Naive thymus-derived CD4-positive, alpha-beta T cell (primary cell): ENCODE measurements at regions not wholly inside any gene's neighbourhood (a gene's known extent, or its start where the extent isn't known, plus 50 kb on each side); places are given as distances from the start of the nearest gene placed in this dataset.
"Not testable (repeated sequence)": the region's sequence is repeated elsewhere in the genome, so short reads cannot be mapped to it uniquely, and the experiment has no call there.

Experiments
- ATAC-seq: fragments of 150-1000 bp; cut with Tn5 transposase; 2 replicates; pipeline ENCODE4 v1.10.0; 2021; ENCODE audit warnings: mild to moderate bottlenecking, moderate library complexity
- CTCF ChIA-PET: fragments of 350-600 bp; sonication (Branson Sonifier 250); formaldehyde crosslinking; loops from one replicate; lab custom pipeline; 2021; ENCODE audit warnings: antibody characterized with exemption; lab: Charles Lee
- POLR2A ChIA-PET: fragments of 350-600 bp; sonication (Branson Sonifier 250); formaldehyde crosslinking; loops from one replicate; lab custom pipeline; 2021; ENCODE audit warnings: antibody characterized with exemption, inconsistent platforms; lab: Charles Lee
- DNase-seq, 9 donors: peaks; one replicate each; pipeline versions ENCODE4 v3.0.0 to v3.0.0-alpha.2; 2020 to 2022; ENCODE audit warnings: mixed read lengths in 1 of 9
- H3K27ac ChIP-seq: one replicate; pipeline ENCODE4 v1.7.0; 2013; ENCODE audit warnings: mild to moderate bottlenecking, low read depth, low read length, moderate library complexity
- H3K27me3 ChIP-seq, 2 donors: one replicate each; pipeline ENCODE4 v1.7.0; 2013; ENCODE audit warnings: low read length in 2 of 2, mild to moderate bottlenecking in 2 of 2, moderate library complexity in 2 of 2; ENCODE audit not compliant: control insufficient read depth in 2 of 2, insufficient read depth in 2 of 2
- H3K36me3 ChIP-seq, 3 experiments: 1 replicate in 2 of 3; 2 replicates in 1 of 3; pipeline ENCODE4 v1.7.0; 2013; ENCODE audit warnings: low read length in 3 of 3, mild to moderate bottlenecking in 3 of 3, moderate library complexity in 1 of 3; ENCODE audit not compliant: insufficient read depth in 3 of 3, control insufficient read depth in 2 of 3
- H3K4me1 ChIP-seq, 2 donors: one replicate each; pipeline ENCODE4 v1.7.0; 2013; ENCODE audit warnings: low read length in 2 of 2, mild to moderate bottlenecking in 2 of 2, moderate library complexity in 1 of 2; ENCODE audit not compliant: control insufficient read depth in 2 of 2, insufficient read depth in 2 of 2
- H3K4me3 ChIP-seq: 2 replicates; pipeline ENCODE4 v1.7.0; 2013; ENCODE audit warnings: mild to moderate bottlenecking, low read length
- H3K9me3 ChIP-seq, 3 experiments: 1 replicate in 2 of 3; 2 replicates in 1 of 3; pipeline ENCODE4 v1.7.0; 2013; ENCODE audit warnings: low read length in 3 of 3; ENCODE audit not compliant: control insufficient read depth in 2 of 3
- H3K27ac Mint-ChIP-seq, 9 donors: one replicate each; pipeline ENCODE4 v1.8.0; 2020 to 2022; ENCODE audit warnings: mixed read lengths in 9 of 9, mild to moderate bottlenecking in 8 of 9, moderate library complexity in 5 of 9, inconsistent platforms in 2 of 9
- H3K27me3 Mint-ChIP-seq, 5 donors: one replicate each; pipeline ENCODE4 v1.8.0; 2021 to 2022; ENCODE audit warnings: mixed read lengths in 5 of 5, mild to moderate bottlenecking in 1 of 5
- H3K36me3 Mint-ChIP-seq, 5 donors: one replicate each; pipeline ENCODE4 v1.8.0; 2020 to 2022; ENCODE audit warnings: mixed read lengths in 5 of 5, mild to moderate bottlenecking in 3 of 5, inconsistent platforms in 1 of 5
- H3K4me1 Mint-ChIP-seq, 7 donors: one replicate each; pipeline ENCODE4 v1.8.0; 2020 to 2022; ENCODE audit warnings: mixed read lengths in 7 of 7, mild to moderate bottlenecking in 3 of 7, inconsistent platforms in 1 of 7
- H3K4me3 Mint-ChIP-seq, 10 donors: one replicate each; pipeline ENCODE4 v1.8.0; 2020 to 2022; ENCODE audit warnings: mild to moderate bottlenecking in 10 of 10, mixed read lengths in 10 of 10, moderate library complexity in 6 of 10, inconsistent platforms in 2 of 10
- H3K9me3 Mint-ChIP-seq, 11 donors: one replicate each; pipeline ENCODE4 v1.8.0; 2020 to 2022; ENCODE audit warnings: mixed read lengths in 11 of 11, mild to moderate bottlenecking in 4 of 11, inconsistent platforms in 1 of 11, moderate library complexity in 1 of 11
- intact Hi-C, 2 donors: fragments of 100-400 bp; cut with micrococcal nuclease; formaldehyde crosslinking; loops; one replicate each; pipeline ENCODE4 v1.15.1; 2023

DNA sequence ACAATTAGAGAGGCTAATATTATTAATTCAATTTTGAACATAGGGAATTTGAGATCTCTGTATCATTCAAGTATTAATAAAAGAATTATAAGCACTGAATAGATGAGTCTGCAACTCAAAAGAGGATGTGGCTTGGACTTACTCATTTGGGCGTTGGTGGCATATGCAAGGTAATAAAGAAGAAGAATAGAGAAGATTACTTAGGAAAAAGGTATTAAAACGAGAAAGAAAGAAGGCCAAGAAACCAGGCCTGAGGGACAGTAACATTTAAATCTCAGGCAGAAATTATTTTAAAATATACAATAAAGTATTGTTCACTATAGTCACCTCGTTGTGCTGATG lies 383.0 kb upstream of the INTU start:
- Histone ChIP-seq H3K36me3 (no peaks in the 10 kb centered on the region), H3K4me3 (no peak overlapping the region), H3K27me3 (no peaks in the 10 kb centered on the region), H3K27ac (no peak overlapping the region), H3K4me1 (no peaks in the 10 kb centered on the region), H3K9me3 (no peaks in the 10 kb centered on the region)
- DNase-seq (no peak), ATAC-seq (no peak)
- Mint-ChIP-seq H3K27me3 (no peaks in the 10 kb centered on the region), H3K4me1 (peaks cover 0 to 3% (median 0%) of the 10 kb centered on the region in 7 donors), H3K36me3 (no peaks in the 10 kb centered on the region), H3K9me3 (peaks cover 0 to 16% (median 7%) of the 10 kb centered on the region in 11 donors), H3K27ac (no peak overlapping the region), H3K4me3 (no peak overlapping the region)
- intact Hi-C loops = no loop called here
- ChIA-PET CTCF (no interaction called here), POLR2A (interaction anchor here (0.5 kb wide), 1 partner anchor 1116 kb away, joined by 3 read pairs; no protein-coding TSS in a partner anchor)

DNA sequence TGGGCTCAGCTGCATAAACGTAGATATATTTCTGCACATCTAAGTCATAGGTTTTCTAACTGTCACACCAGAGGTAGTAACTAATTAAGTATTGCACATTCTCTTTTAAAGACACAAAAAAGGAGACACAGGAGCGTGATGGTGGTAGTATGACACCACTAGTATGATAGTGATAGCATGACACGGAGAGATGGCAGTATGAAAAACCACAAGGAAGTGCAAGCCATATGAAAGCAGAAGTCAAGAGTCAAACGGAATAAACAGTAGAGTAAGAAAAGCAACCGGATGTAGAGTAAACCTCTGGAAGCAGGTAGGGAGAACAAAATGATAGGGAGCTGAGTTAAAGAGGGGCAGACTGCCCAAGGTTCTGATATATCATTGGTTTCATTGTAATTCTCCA lies 382.2 kb upstream of the INTU start:
- intact Hi-C loops = no loop called here

DNA sequence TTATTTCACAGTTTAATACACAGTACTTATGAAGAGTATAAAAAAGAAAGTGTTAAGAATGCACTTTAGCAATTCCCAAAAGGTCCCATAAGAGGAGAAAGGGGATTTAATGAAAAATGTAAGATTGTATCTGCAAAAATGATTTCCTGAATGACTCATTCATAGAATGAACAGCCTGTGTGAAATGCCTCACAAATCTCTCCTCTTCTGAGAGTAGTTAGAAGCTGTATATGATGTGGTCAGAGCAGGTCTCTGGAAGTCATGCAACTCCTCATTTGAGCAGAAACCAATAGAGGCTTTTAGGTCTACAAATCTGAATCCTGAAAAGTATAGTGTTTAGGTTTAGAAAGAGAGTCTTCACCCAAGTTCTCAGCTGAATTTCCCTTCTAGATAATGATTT lies 381.3 kb upstream of the INTU start:
- no peak overlapping the region for H3K4me3 ChIP-seq
- no peak for ATAC-seq
- ChIA-PET POLR2A (no interaction called here), CTCF (no interaction called here)
- no peak overlapping the region for H3K4me3 Mint-ChIP-seq
- H3K36me3 Mint-ChIP-seq = no peaks in the 10 kb centered on the region
- H3K4me1 Mint-ChIP-seq = peaks cover 0 to 3% (median 0%) of the 10 kb centered on the region in 7 donors
- H3K36me3 ChIP-seq = no peaks in the 10 kb centered on the region
- H3K27me3 ChIP-seq = no peaks in the 10 kb centered on the region
- H3K4me1 ChIP-seq = no peaks in the 10 kb centered on the region
- H3K27me3 Mint-ChIP-seq = no peaks in the 10 kb centered on the region
- DNase-seq = no peak
- no peak overlapping the region for H3K27ac Mint-ChIP-seq
- H3K27ac ChIP-seq = no peak overlapping the region
- intact Hi-C loops = no loop called here
- H3K9me3 Mint-ChIP-seq = peaks cover 0 to 13% (median 9%) of the 10 kb centered on the region in 11 donors
- H3K9me3 ChIP-seq = no peaks in the 10 kb centered on the region

More for the DNA sequence above, 382.2 kb upstream of the INTU start:
- Histone ChIP-seq H3K4me3 (no peak overlapping the region), H3K27me3 (no peaks in the 10 kb centered on the region), H3K4me1 (no peaks in the 10 kb centered on the region), H3K27ac (no peak overlapping the region), H3K9me3 (no peaks in the 10 kb centered on the region), H3K36me3 (no peaks in the 10 kb centered on the region)
- ChIA-PET POLR2A (no interaction called here), CTCF (no interaction called here)
- Mint-ChIP-seq H3K27ac (no peak overlapping the region), H3K4me1 (peaks cover 0 to 3% (median 0%) of the 10 kb centered on the region in 7 donors), H3K27me3 (no peaks in the 10 kb centered on the region), H3K36me3 (no peaks in the 10 kb centered on the region), H3K4me3 (no peak overlapping the region), H3K9me3 (peaks cover 0 to 16% (median 7%) of the 10 kb centered on the region in 11 donors)
- no peak for ATAC-seq
- no peak for DNase-seq

DNA sequence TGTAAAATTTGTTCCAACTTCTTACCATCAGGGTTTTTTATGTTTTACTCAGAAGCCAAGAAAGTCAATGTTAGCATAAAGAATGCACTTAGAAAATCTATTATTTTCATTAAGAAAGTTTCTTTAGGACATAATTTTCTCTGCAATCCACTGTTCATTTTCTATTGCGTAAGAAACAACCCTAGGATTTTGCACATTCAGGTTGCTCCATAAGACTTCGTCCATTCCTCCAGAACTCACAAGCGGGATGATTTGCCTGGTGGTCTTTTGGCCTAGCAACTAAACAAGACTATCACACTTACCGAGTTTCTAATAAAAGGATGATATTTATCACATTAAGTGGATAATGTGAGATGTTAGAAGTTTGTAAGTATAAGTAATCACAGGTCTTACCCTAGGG lies 376.3 kb upstream of the INTU start:
- H3K4me1 Mint-ChIP-seq = no peaks in the 10 kb centered on the region
- H3K4me1 ChIP-seq = no peaks in the 10 kb centered on the region
- ChIA-PET CTCF (no interaction called here), POLR2A (no interaction called here)
- H3K27me3 ChIP-seq = no peaks in the 10 kb centered on the region
- H3K9me3 Mint-ChIP-seq = peaks cover 0 to 15% (median 3%) of the 10 kb centered on the region in 11 donors
- H3K27ac Mint-ChIP-seq = no peak overlapping the region
- H3K36me3 ChIP-seq = no peaks in the 10 kb centered on the region
- no peaks in the 10 kb centered on the region for H3K27me3 Mint-ChIP-seq
- intact Hi-C loops = no loop called here
- H3K4me3 ChIP-seq = no peak overlapping the region
- no peak overlapping the region for H3K27ac ChIP-seq
- H3K9me3 ChIP-seq = no peaks in the 10 kb centered on the region
- ATAC-seq = no peak
- no peaks in the 10 kb centered on the region for H3K36me3 Mint-ChIP-seq
- H3K4me3 Mint-ChIP-seq = no peak overlapping the region
- DNase-seq = no peak

DNA sequence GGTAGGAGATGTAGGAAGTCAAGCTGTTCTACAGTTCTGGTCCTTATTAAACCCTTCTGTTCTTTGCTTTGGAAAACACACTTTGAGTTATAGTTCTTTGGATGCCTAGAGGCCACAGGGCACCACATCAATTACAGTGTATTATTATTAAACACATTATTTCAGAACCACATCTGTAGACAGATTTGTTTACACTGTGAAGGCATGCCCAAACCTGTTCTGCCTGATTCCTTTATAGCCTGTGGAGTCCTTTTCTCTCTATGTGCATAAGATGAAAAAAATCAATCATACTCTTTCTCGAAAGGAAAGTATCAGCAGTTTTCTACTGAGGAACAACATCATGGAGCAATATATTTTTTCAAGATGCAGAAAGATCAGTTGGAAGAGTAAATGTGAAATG lies 371.3 kb upstream of the INTU start:
- no peaks in the 10 kb centered on the region for H3K27me3 Mint-ChIP-seq
- Histone ChIP-seq H3K27me3 (no peaks in the 10 kb centered on the region), H3K9me3 (no peaks in the 10 kb centered on the region), H3K4me1 (no peaks in the 10 kb centered on the region), H3K4me3 (no peak overlapping the region), H3K36me3 (no peaks in the 10 kb centered on the region), H3K27ac (no peak overlapping the region)
- H3K9me3 Mint-ChIP-seq = peaks cover 0 to 15% (median 4%) of the 10 kb centered on the region in 11 donors
- H3K4me3 Mint-ChIP-seq = no peak overlapping the region
- DNase-seq (no peak), ATAC-seq (no peak)
- no peak overlapping the region for H3K27ac Mint-ChIP-seq
- no peaks in the 10 kb centered on the region for H3K36me3 Mint-ChIP-seq
- CTCF ChIA-PET = no interaction called here
- no peaks in the 10 kb centered on the region for H3K4me1 Mint-ChIP-seq
- POLR2A ChIA-PET = no interaction called here
- intact Hi-C loops = no loop called here

DNA sequence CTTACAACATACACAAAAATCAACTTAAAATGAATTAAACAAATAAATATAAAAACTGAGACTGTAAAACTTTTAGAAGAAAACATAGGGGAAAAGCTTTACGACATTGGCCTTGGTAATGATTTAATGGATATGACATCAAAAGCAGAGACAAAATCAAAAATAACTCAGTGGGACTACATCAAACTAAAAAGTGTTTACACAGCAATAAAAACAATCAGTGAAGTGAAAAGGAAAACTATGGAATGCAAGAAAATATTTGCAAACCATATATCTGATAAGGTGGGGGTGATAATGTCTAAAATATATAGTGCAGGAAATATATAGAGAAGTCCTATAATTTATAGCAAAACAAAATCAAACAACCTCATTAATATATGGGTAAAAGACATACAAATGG lies 364.4 kb upstream of the INTU start:
- intact Hi-C loops = no loop called here
- Mint-ChIP-seq H3K4me3 (no peak overlapping the region), H3K27ac (no peak overlapping the region), H3K9me3 (peaks cover 0 to 35% (median 7%) of the 10 kb centered on the region in 11 donors), H3K27me3 (no peaks in the 10 kb centered on the region), H3K4me1 (no peaks in the 10 kb centered on the region), H3K36me3 (no peaks in the 10 kb centered on the region)
- Histone ChIP-seq H3K27me3 (no peaks in the 10 kb centered on the region), H3K27ac (no peak overlapping the region), H3K9me3 (no peaks in the 10 kb centered on the region), H3K4me1 (no peaks in the 10 kb centered on the region), H3K36me3 (no peaks in the 10 kb centered on the region), H3K4me3 (no peak overlapping the region)
- POLR2A ChIA-PET = no interaction called here
- ATAC-seq = no peak
- CTCF ChIA-PET = no interaction called here
- no peak for DNase-seq

DNA sequence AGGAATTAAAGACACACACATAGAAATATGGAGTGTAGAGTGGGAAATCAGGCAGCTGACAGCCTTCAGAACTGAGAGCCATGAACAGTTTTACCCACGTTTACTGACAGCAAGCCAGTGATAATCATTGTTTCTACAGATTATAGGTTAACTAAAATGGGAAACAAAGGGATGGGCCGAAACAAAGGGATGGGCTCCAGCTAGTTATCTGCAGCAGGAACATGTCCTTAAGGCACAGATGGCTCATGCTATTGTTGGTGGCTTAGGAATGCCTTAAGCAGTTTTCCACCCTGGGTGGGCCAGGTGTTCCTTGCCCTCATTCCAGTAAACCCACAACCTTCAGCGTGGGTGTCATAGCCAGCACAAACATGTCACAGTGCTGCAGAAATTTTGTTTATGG lies 355.7 kb upstream of the INTU start:
- ATAC-seq, CTCF ChIA-PET, H3K36me3 Mint-ChIP-seq, H3K27ac Mint-ChIP-seq, H3K4me1 ChIP-seq, H3K36me3 ChIP-seq, POLR2A ChIA-PET, intact Hi-C loops, DNase-seq, H3K4me1 Mint-ChIP-seq, H3K4me3 Mint-ChIP-seq, H3K4me3 ChIP-seq, H3K9me3 ChIP-seq, H3K27me3 ChIP-seq, H3K27me3 Mint-ChIP-seq, H3K27ac ChIP-seq: not testable (repeated sequence)
- H3K9me3 Mint-ChIP-seq = peaks cover 2 to 23% (median 7%) of the 10 kb centered on the region in 11 donors
